GM12878 (cell line): ENCODE measurements at regions not wholly inside any gene's neighbourhood (a gene's known extent, or its start where the extent isn't known, plus 50 kb on each side); places are given as distances from the start of the nearest gene placed in this dataset.

ENCODE experiments used
- CTCF ChIP-seq, 3 experiments: IDR thresholded peaks in 2 of 3; conservative IDR thresholded peaks in 1 of 3; 2 replicates each; pipeline ENCODE4 v1.5.1; 2011; ENCODE audit warnings: low read depth in 3 of 3, low read length in 3 of 3, mild to moderate bottlenecking in 3 of 3, control low read depth in 2 of 3, moderate library complexity in 2 of 3, inconsistent platforms in 1 of 3, mixed read lengths in 1 of 3; ENCODE audit not compliant: control insufficient read depth in 2 of 3, insufficient read depth in 1 of 3; ENCODE audit errors: extremely low read depth in 1 of 3
- EED ChIP-seq: sonication (generic); IDR thresholded peaks from 2 replicates; pipeline ENCODE4 v1.6.1; 2016; ENCODE audit warnings: antibody characterized with exemption, low read depth
- USF2 ChIP-seq: IDR thresholded peaks from 2 replicates; pipeline ENCODE4 v1.6.1; 2011; ENCODE audit warnings: low read depth, low read length, improper control_type of control experiment, borderline replicate concordance

GRCh38 chr22:27135031-27135981 lies 477.9 kb downstream of the MIAT start:
- TF ChIP-seq CTCF (IDR thresholded peaks at IDR 0.05 in 2 of 3, conservative IDR thresholded peaks at IDR 0.05 in 1 of 3; ENCODE audit: control insufficient read depth in 2 of 3, extremely low read depth in 1 of 3, insufficient read depth in 1 of 3, low read depth in 3 of 3, low read length in 3 of 3) = no peak
- TF ChIP-seq EED = no peak
- TF ChIP-seq USF2 = no peak
